ENCODE measurements at regions not wholly inside any gene's neighbourhood (a gene's known extent, or its start where the extent isn't known, plus 50 kb on each side); places are given as distances from the start of the nearest gene placed in this dataset.

GRCh38 chr12:124099661-124100060 is 126.6 kb downstream of the ZNF664 start:
- Histone ChIP-seq H4K91ac (ENCODE audit: insufficient read length, low read depth, low read length) (no peak overlapping the region), H3K9ac (ENCODE audit: extremely low read depth, insufficient read length, low read length) (no peak overlapping the region), H2BK15ac (ENCODE audit: low read depth, low read length) (no peak overlapping the region), H3K27ac (ENCODE audit: insufficient read length, low read depth, low read length) (no peak overlapping the region), H3K23ac (ENCODE audit: insufficient read length, low read depth, low read length) (no peak overlapping the region), H4K8ac (replicated peaks; ENCODE audit: insufficient read length, low read depth, low read length) (no peak overlapping the region), H3K56ac (ENCODE audit: insufficient read length, low read depth, low read length) (no peak overlapping the region), H3K14ac (ENCODE audit: insufficient read depth, low read length) (no peak overlapping the region; the same call in 1 of the 2 replicates), H4K20me1 (ENCODE audit: control insufficient read depth, insufficient read depth, insufficient read length) (no peaks in the 10 kb centered on the region), H3K9me3 (ENCODE audit: control insufficient read depth, low read depth, low read length) (no peaks in the 10 kb centered on the region), H2BK12ac (ENCODE audit: insufficient read length, low read depth, low read length) (no peak overlapping the region), H3K79me1 (ENCODE audit: insufficient read depth, low read depth, low read length, poor library complexity, severe bottlenecking) (no peaks in the 10 kb centered on the region), H3K4me2 (ENCODE audit: insufficient read depth, insufficient read length, low read length) (no peak overlapping the region), H2BK120ac (ENCODE audit: low read depth, low read length, poor library complexity, severe bottlenecking) (no peak overlapping the region), H2BK20ac (ENCODE audit: low read depth, low read length, poor library complexity, severe bottlenecking) (no peak overlapping the region), H2AFZ (ENCODE audit: low read length) (no peak overlapping the region), H3K27me3 (ENCODE audit: insufficient read depth, low read length) (no peaks in the 10 kb centered on the region), H3K4ac (ENCODE audit: low read depth, low read length) (no peak overlapping the region), H3K4me1 (ENCODE audit: insufficient read depth, low read length) (no peaks in the 10 kb centered on the region; the same call in 1 of the 2 replicates), H3K23me2 (ENCODE audit: insufficient read length, low read depth, low read length, poor library complexity, severe bottlenecking) (no peaks in the 10 kb centered on the region), H3K79me2 (ENCODE audit: insufficient read depth, low read length) (no peaks in the 10 kb centered on the region), H2AK5ac (ENCODE audit: insufficient read length, low read length) (no peak overlapping the region), H3T11ph (ENCODE audit: low read length) (no peak overlapping the region), H2BK5ac (ENCODE audit: insufficient read length, low read length) (no peak overlapping the region), H4K5ac (ENCODE audit: insufficient read length, low read depth, low read length) (no peak overlapping the region), H3K18ac (ENCODE audit: insufficient read length, low read depth, low read length) (no peak overlapping the region)
- Mint-ChIP-seq H3K27ac (no peak overlapping the region), H3K9me3 (peaks cover 19 to 25% of the 10 kb centered on the region in 2 experiments), H3K36me3 (ENCODE audit: insufficient read depth in 1 of 3, low read depth in 3 of 3) (peaks cover 8 to 19% (median 9%) of the 10 kb centered on the region in 3 experiments), H3K4me3 (no peak overlapping the region), H3K27me3 (ENCODE audit: low read depth) (peaks cover 22% of the 10 kb centered on the region), H3K4me1 (peaks cover 15 to 23% of the 10 kb centered on the region in 2 experiments)
- no peak for DNase-seq
- TF ChIP-seq, protein P1, sequence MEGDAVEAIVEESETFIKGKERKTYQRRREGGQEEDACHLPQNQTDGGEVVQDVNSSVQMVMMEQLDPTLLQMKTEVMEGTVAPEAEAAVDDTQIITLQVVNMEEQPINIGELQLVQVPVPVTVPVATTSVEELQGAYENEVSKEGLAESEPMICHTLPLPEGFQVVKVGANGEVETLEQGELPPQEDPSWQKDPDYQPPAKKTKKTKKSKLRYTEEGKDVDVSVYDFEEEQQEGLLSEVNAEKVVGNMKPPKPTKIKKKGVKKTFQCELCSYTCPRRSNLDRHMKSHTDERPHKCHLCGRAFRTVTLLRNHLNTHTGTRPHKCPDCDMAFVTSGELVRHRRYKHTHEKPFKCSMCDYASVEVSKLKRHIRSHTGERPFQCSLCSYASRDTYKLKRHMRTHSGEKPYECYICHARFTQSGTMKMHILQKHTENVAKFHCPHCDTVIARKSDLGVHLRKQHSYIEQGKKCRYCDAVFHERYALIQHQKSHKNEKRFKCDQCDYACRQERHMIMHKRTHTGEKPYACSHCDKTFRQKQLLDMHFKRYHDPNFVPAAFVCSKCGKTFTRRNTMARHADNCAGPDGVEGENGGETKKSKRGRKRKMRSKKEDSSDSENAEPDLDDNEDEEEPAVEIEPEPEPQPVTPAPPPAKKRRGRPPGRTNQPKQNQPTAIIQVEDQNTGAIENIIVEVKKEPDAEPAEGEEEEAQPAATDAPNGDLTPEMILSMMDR (conservative IDR thresholded peaks at IDR 0.05): no peak
- WGBS (ENCODE audit: extremely low coverage, insufficient read length, low lambda C conversion rate): no CpG with 5 or more reads among the region's 16 CpGs

Measured in H9 (cell line).